ENCODE measurements at regions not wholly inside any gene's neighbourhood (a gene's known extent, or its start where the extent isn't known, plus 50 kb on each side); places are given as distances from the start of the nearest gene placed in this dataset.

DNA sequence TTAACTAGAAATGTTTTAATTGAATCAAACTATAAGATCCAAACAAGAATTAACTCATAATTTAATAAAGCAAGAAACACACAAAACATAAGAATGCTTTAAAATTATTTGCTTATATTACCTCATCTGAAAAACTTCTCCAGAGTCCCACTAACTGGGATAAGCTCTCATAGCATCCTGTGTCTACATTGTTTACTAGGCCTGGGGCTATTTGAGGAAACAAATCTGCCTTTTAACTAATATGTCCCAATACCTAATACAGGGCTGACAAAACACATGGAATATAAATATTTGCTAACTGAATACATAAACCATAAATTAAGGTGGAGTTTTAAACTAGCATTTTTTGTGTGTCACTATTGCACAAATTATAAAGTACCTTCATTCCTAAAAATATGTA, 1399.8 kb upstream of the SLC10A2 start:
- TF ChIP-seq POLR2A (IDR thresholded peaks at IDR 0.05), result no peak
- TF ChIP-seq, protein P1, sequence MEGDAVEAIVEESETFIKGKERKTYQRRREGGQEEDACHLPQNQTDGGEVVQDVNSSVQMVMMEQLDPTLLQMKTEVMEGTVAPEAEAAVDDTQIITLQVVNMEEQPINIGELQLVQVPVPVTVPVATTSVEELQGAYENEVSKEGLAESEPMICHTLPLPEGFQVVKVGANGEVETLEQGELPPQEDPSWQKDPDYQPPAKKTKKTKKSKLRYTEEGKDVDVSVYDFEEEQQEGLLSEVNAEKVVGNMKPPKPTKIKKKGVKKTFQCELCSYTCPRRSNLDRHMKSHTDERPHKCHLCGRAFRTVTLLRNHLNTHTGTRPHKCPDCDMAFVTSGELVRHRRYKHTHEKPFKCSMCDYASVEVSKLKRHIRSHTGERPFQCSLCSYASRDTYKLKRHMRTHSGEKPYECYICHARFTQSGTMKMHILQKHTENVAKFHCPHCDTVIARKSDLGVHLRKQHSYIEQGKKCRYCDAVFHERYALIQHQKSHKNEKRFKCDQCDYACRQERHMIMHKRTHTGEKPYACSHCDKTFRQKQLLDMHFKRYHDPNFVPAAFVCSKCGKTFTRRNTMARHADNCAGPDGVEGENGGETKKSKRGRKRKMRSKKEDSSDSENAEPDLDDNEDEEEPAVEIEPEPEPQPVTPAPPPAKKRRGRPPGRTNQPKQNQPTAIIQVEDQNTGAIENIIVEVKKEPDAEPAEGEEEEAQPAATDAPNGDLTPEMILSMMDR (IDR thresholded peaks at IDR 0.05), result no peak

All from lower leg skin (tissue), 3 donors.